ENCODE measurements at regions not wholly inside any gene's neighbourhood (a gene's known extent, or its start where the extent isn't known, plus 50 kb on each side); places are given as distances from the start of the nearest gene placed in this dataset.

- no peak overlapping the region for H3K4me3 ChIP-seq
- ATAC-seq (no peak), DNase-seq (ENCODE audit: extremely low read depth in 1 of 4, low spot score in 3 of 4) (no peak), FAIRE-seq (no peak)
- ChIA-PET POLR2A (interaction anchor here (0.6 kb wide), 1 partner anchor 130 kb away, joined by 4 read pairs; no protein-coding TSS in a partner anchor), CTCF (ENCODE audit: low intra/inter-chr PET ratio) (no interaction called here)
- no peaks in the 10 kb centered on the region for H3K27me3 ChIP-seq (ENCODE audit: control insufficient read depth in 2 of 2, insufficient read depth in 2 of 2, low read length in 2 of 2)
- H3K4me2 ChIP-seq (ENCODE audit: insufficient read depth, low read length): no peak overlapping the region
- no peak overlapping the region for H2AFZ ChIP-seq (ENCODE audit: low read depth, low read length)
- no peak for TF ChIP-seq ZNF395 (CRISPR knock-in tag; IDR thresholded peaks at IDR 0.05)
- H3K9me1 ChIP-seq (ENCODE audit: control insufficient read depth, insufficient read depth, low read length): no peaks in the 10 kb centered on the region
- no peak overlapping the region for H3K27ac ChIP-seq (ENCODE audit: extremely low read depth, low read depth, low read length)
- H3K4me1 ChIP-seq (replicated peaks in 1 of 2; ENCODE audit: control insufficient read depth in 2 of 2, insufficient read depth in 2 of 2, low read length in 2 of 2): no peaks in the 10 kb centered on the region
- no TSS peak for BruUV-seq (replicated peaks)
- in situ Hi-C loops (cut with MboI) (no loop called here), intact Hi-C loops (cut with micrococcal nuclease) (loop anchor here (10.0 kb wide), 1 partner anchor 209 kb away; no protein-coding TSS in a partner anchor)
- no peaks in the 10 kb centered on the region for H3K79me2 ChIP-seq (ENCODE audit: control insufficient read depth, insufficient read depth, low read length)
- H3K9me3 ChIP-seq (replicated peaks; ENCODE audit: control insufficient read depth, insufficient read depth, low read depth, low read length): no peaks in the 10 kb centered on the region
- no peak overlapping the region for H3K9ac ChIP-seq (ENCODE audit: insufficient read depth in 1 of 2, low read depth in 2 of 2, low read length in 2 of 2)
- WGBS (ENCODE audit: insufficient coverage, low coverage, missing lambda C conversion rate): 0% methylated on average over 4 of the region's 4 CpGs
- H3K36me3 ChIP-seq (ENCODE audit: control insufficient read depth, insufficient read depth, low read length): no peaks in the 10 kb centered on the region
- H4K20me1 ChIP-seq (replicated peaks; ENCODE audit: control insufficient read depth, insufficient read depth, low read length): no peaks in the 10 kb centered on the region
Measured at GRCh38 chr2:186255823-186256222, 230.2 kb upstream of the ZC3H15 start.

DNA sequence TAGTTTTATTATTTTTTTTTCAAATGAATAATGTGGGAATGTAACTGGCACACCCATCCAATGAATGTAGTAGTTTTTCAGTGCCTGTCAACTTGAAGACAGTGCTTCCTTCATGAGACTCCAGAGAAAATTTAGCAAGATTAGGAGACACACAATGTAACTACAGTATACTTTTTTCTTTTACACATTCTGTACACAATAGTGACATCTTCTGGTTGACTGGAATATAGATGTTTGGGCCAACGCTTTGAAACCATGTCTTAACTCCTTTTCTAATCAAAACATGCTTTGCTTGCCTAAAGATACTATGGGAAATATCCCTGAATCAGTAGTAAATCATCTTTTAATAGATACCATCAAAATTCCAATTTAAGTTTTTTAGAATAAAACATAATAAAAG is 229.5 kb upstream of the ZC3H15 start:
- no peak overlapping the region for H3K9ac ChIP-seq (ENCODE audit: insufficient read depth in 1 of 2, low read depth in 2 of 2, low read length in 2 of 2)
- no peaks in the 10 kb centered on the region for H3K36me3 ChIP-seq (ENCODE audit: control insufficient read depth, insufficient read depth, low read length)
- no peak overlapping the region for H3K27ac ChIP-seq (ENCODE audit: extremely low read depth, low read depth, low read length)
- no peak for FAIRE-seq
- H2AFZ ChIP-seq (ENCODE audit: low read depth, low read length): no peak overlapping the region
- H3K9me3 ChIP-seq (replicated peaks; ENCODE audit: control insufficient read depth, insufficient read depth, low read depth, low read length): 0 out of 2 replicates have a peak, but pooled peaks cover 2% of the 10 kb centered on the region
- H4K20me1 ChIP-seq (replicated peaks; ENCODE audit: control insufficient read depth, insufficient read depth, low read length): no peaks in the 10 kb centered on the region
- intact Hi-C loops (cut with micrococcal nuclease): loop anchor here (10.0 kb wide), 1 partner anchor 208 kb away; no protein-coding TSS in a partner anchor
- no peaks in the 10 kb centered on the region for H3K79me2 ChIP-seq (ENCODE audit: control insufficient read depth, insufficient read depth, low read length)
- H3K9me1 ChIP-seq (ENCODE audit: control insufficient read depth, insufficient read depth, low read length): no peaks in the 10 kb centered on the region
- no peaks in the 10 kb centered on the region for H3K27me3 ChIP-seq (ENCODE audit: control insufficient read depth in 2 of 2, insufficient read depth in 2 of 2, low read length in 2 of 2)
- 0% methylated on average over 1 of the region's 1 CpG for WGBS (ENCODE audit: insufficient coverage, low coverage, missing lambda C conversion rate)
- in situ Hi-C loops (cut with MboI): no loop called here
- ATAC-seq: no peak
- no peaks in the 10 kb centered on the region for H3K4me1 ChIP-seq (replicated peaks in 1 of 2; ENCODE audit: control insufficient read depth in 2 of 2, insufficient read depth in 2 of 2, low read length in 2 of 2)
- CTCF ChIA-PET (ENCODE audit: low intra/inter-chr PET ratio): no interaction called here
- peak in 1 of 4 experiments; percentile 23 for DNase-seq (ENCODE audit: extremely low read depth in 1 of 4, low spot score in 3 of 4)
- H3K4me3 ChIP-seq: no peak overlapping the region
- no TSS peak for BruUV-seq (replicated peaks)
- POLR2A ChIA-PET: no interaction called here
- no peak overlapping the region for H3K4me2 ChIP-seq (ENCODE audit: insufficient read depth, low read length)
- TF ChIP-seq REST (IDR thresholded peaks at IDR 0.05; ENCODE audit: borderline replicate concordance) (peak; percentile 6; the same call in 1 of the 2 replicates), REST (CRISPR knock-in tag; IDR thresholded peaks at IDR 0.05; ENCODE audit: low read depth) (no peak), DEAF1 (CRISPR knock-in tag; IDR thresholded peaks at IDR 0.05) (peak; percentile 31; the same call in 1 of the 2 replicates)
